OCI-LY3 (cell line): ENCODE measurements at regions not wholly inside any gene's neighbourhood (a gene's known extent, or its start where the extent isn't known, plus 50 kb on each side); places are given as distances from the start of the nearest gene placed in this dataset.

Experiments
- H2AFZ ChIP-seq: fragments of 200-600, 300-600 bp; shearing (Covaris generic); 2 replicates; pipeline ENCODE4 v1.6.0; 2014; ENCODE audit warnings: antibody characterized with exemption, low read depth, low read length
- H3K27ac ChIP-seq: fragments of 200-600, 300-600 bp; sonication (generic); 2 replicates; pipeline ENCODE4 v1.5.1; 2014; ENCODE audit warnings: mild to moderate bottlenecking, low read length, moderate library complexity, mixed read lengths
- H3K27me3 ChIP-seq: fragments of 200-600, 300-600 bp; sonication (generic); 2 replicates; pipeline ENCODE4 v1.6.1; 2014; ENCODE audit warnings: low read depth, low read length, mixed read lengths
- H3K36me3 ChIP-seq: fragments of 200-600, 300-600 bp; sonication (generic); replicated peaks from 2 replicates; pipeline ENCODE3; 2014; ENCODE audit warnings: low read depth, low read length, mixed read lengths
- H3K4me1 ChIP-seq: fragments of 300-600, 200-600 bp; sonication (generic); 2 replicates; pipeline ENCODE4 v1.6.1; 2014; ENCODE audit warnings: low read length, mixed read lengths
- H3K4me2 ChIP-seq: fragments of 200-600, 300-600 bp; sonication (generic); 2 replicates; pipeline ENCODE4 v1.6.1; 2014; ENCODE audit warnings: low read length, mixed read lengths
- H3K4me3 ChIP-seq: fragments of 300-600, 200-600 bp; sonication (generic); 2 replicates; pipeline ENCODE4 v1.5.1; 2014; ENCODE audit warnings: antibody characterized with exemption, mild to moderate bottlenecking, low read length, moderate library complexity
- H3K79me2 ChIP-seq: fragments of 300-600, 200-600 bp; shearing (Covaris generic); 2 replicates; pipeline ENCODE4 v1.6.1; 2014; ENCODE audit warnings: mild to moderate bottlenecking, low read length, mixed read lengths
- H3K9ac ChIP-seq: fragments of 300-600, 200-600 bp; shearing (Covaris generic); 2 replicates; pipeline ENCODE4 v1.6.0; 2014; ENCODE audit warnings: mild to moderate bottlenecking, low read length, moderate library complexity
- H3K9me3 ChIP-seq: fragments of 200-600, 300-600 bp; shearing (Covaris generic); 2 replicates; pipeline ENCODE4 v1.6.1; 2014; ENCODE audit warnings: low read length, mixed read lengths; ENCODE audit not compliant: insufficient read depth
- H4K20me1 ChIP-seq: fragments of 200-600, 300-600 bp; sonication (generic); 2 replicates; pipeline ENCODE4 v1.6.1; 2016; ENCODE audit warnings: low read length, mixed read lengths; ENCODE audit not compliant: insufficient read depth
- CTCF ChIP-seq: fragments of 200-600, 300-600 bp; sonication (generic); IDR thresholded peaks from 2 replicates; pipeline ENCODE4 v1.5.1; 2014; ENCODE audit warnings: antibody characterized with exemption, low read length, low read depth
- EZH2phosphoT487 ChIP-seq: fragments of 200-600 bp; shearing (Covaris generic); IDR thresholded peaks from 2 replicates; pipeline ENCODE4 v1.6.1; 2018; ENCODE audit warnings: antibody characterized with exemption, mixed run types, low read depth

- no peak overlapping the region for H3K4me3 ChIP-seq
- H3K27me3 ChIP-seq, result no peaks in the 10 kb centered on the region
- no peaks in the 10 kb centered on the region for H3K4me1 ChIP-seq
- TF ChIP-seq CTCF (no peak), EZH2phosphoT487 (no peak)
- no peak overlapping the region for H3K9ac ChIP-seq
- no peaks in the 10 kb centered on the region for H3K36me3 ChIP-seq
- no peaks in the 10 kb centered on the region for H3K79me2 ChIP-seq
- no peak overlapping the region for H2AFZ ChIP-seq
- H3K9me3 ChIP-seq, result no peaks in the 10 kb centered on the region
- no peak overlapping the region for H3K4me2 ChIP-seq
- H3K27ac ChIP-seq, result no peak overlapping the region
- H4K20me1 ChIP-seq, result no peaks in the 10 kb centered on the region
Measured at GRCh38 chr21:31484219-31484618, 140.2 kb upstream of the TIAM1 start.

GRCh38 chr21:31483146-31483545, 139.1 kb upstream of the TIAM1 start:
- no peak overlapping the region for H2AFZ ChIP-seq
- H3K27ac ChIP-seq, result no peak overlapping the region
- no peaks in the 10 kb centered on the region for H4K20me1 ChIP-seq
- peaks cover 7% of the 10 kb centered on the region; the same call in 1 of the 2 replicates for H3K27me3 ChIP-seq
- H3K9me3 ChIP-seq, result no peaks in the 10 kb centered on the region
- TF ChIP-seq EZH2phosphoT487 (no peak), CTCF (no peak)
- H3K36me3 ChIP-seq, result no peaks in the 10 kb centered on the region
- no peak overlapping the region for H3K4me2 ChIP-seq
- no peak overlapping the region for H3K4me3 ChIP-seq
- H3K4me1 ChIP-seq, result no peaks in the 10 kb centered on the region
- H3K9ac ChIP-seq, result no peak overlapping the region
- H3K79me2 ChIP-seq, result no peaks in the 10 kb centered on the region

DNA sequence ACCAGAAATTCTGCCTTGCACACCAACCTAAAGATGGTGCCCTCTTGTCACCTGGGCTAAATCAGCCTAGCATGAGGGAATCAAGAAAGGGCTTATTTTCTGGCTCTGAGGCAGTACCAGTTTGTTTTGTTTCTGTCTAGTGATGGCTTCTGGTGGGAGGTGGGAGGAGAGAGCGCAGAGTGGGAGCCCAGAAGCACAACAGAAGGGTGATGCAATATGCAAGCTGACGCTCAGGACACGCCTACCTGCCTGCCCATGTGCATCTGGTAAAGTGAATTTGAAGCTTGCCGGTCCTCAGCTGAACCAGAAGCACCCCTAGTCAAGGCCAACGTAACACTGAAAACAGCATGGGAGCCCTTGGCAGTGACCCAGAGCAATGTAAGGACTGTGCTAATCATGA, 138.4 kb upstream of the TIAM1 start:
- no peaks in the 10 kb centered on the region for H4K20me1 ChIP-seq
- H3K36me3 ChIP-seq, result no peaks in the 10 kb centered on the region
- no peaks in the 10 kb centered on the region for H3K79me2 ChIP-seq
- H3K27me3 ChIP-seq, result peaks cover 7% of the 10 kb centered on the region; the same call in 1 of the 2 replicates
- TF ChIP-seq CTCF (no peak), EZH2phosphoT487 (no peak)
- no peak overlapping the region for H3K4me2 ChIP-seq
- H3K27ac ChIP-seq, result no peak overlapping the region
- H3K4me3 ChIP-seq, result no peak overlapping the region
- no peak overlapping the region for H2AFZ ChIP-seq
- H3K4me1 ChIP-seq, result no peaks in the 10 kb centered on the region
- no peaks in the 10 kb centered on the region for H3K9me3 ChIP-seq
- H3K9ac ChIP-seq, result no peak overlapping the region

GRCh38 chr21:31480228-31480627, 136.2 kb upstream of the TIAM1 start:
- no peak overlapping the region for H3K4me3 ChIP-seq
- no peak overlapping the region for H3K27ac ChIP-seq
- no peaks in the 10 kb centered on the region for H3K4me1 ChIP-seq
- H3K79me2 ChIP-seq, result no peaks in the 10 kb centered on the region
- no peaks in the 10 kb centered on the region for H4K20me1 ChIP-seq
- no peaks in the 10 kb centered on the region for H3K9me3 ChIP-seq
- H3K27me3 ChIP-seq, result peaks cover 7% of the 10 kb centered on the region; the same call in 1 of the 2 replicates
- H3K36me3 ChIP-seq, result no peaks in the 10 kb centered on the region
- H3K4me2 ChIP-seq, result no peak overlapping the region
- TF ChIP-seq CTCF (no peak), EZH2phosphoT487 (no peak)
- H3K9ac ChIP-seq, result no peak overlapping the region
- no peak overlapping the region for H2AFZ ChIP-seq
